B cell (primary cell): ENCODE measurements at regions not wholly inside any gene's neighbourhood (a gene's known extent, or its start where the extent isn't known, plus 50 kb on each side); places are given as distances from the start of the nearest gene placed in this dataset.

ENCODE experiments used
- ATAC-seq: fragments of 200-7000 bp; cut with Tn5 transposase; one replicate; pipeline ENCODE4 v1.10.0; 2021; ENCODE audit warnings: low read depth, mild to moderate bottlenecking, moderate number of reproducible peaks, moderate library complexity
- CTCF ChIA-PET: fragments of 350-600 bp; sonication (Branson Sonifier 250); formaldehyde crosslinking; loops from one replicate; lab custom pipeline; 2021; ENCODE audit warnings: antibody characterized with exemption, inconsistent platforms; lab: Charles Lee
- POLR2A ChIA-PET: fragments of 350-600 bp; sonication (Branson Sonifier 250); formaldehyde crosslinking; loops from one replicate; lab custom pipeline; 2021; ENCODE audit warnings: antibody characterized with exemption; lab: Charles Lee
- DNase-seq: peaks from one replicate; pipeline ENCODE4 v3.0.0; 2013
- H2AFZ ChIP-seq: 2 replicates; pipeline ENCODE4 v1.6.1; 2012; ENCODE audit warnings: mild to moderate bottlenecking, low read depth, low read length; ENCODE audit not compliant: insufficient read depth, poor library complexity, severe bottlenecking
- H3K27ac ChIP-seq, 2 donors: 1 replicate in 1 of 2; 2 replicates in 1 of 2; pipeline ENCODE4 v1.5.1; 2012 to 2013; ENCODE audit warnings: low read length in 2 of 2, mild to moderate bottlenecking in 2 of 2, moderate library complexity in 1 of 2
- H3K27me3 ChIP-seq, 4 experiments: fragments of 200-600 bp in 1 of 4; sonication (generic) in 1 of 4; replicated peaks in 1 of 4; 1 replicate in 2 of 4; 2 replicates in 2 of 4; pipeline versions ENCODE4 v1.6.1 to v1.7.0; 2013 to 2016; ENCODE audit warnings: low read length in 3 of 4, mild to moderate bottlenecking in 2 of 4, mixed read lengths in 1 of 4, moderate library complexity in 1 of 4; ENCODE audit not compliant: insufficient read depth in 4 of 4, control insufficient read depth in 3 of 4; ENCODE audit errors: control extremely low read depth in 1 of 4
- H3K36me3 ChIP-seq, 2 experiments: replicated peaks in 1 of 2; 1 replicate in 1 of 2; 2 replicates in 1 of 2; pipeline versions ENCODE4 v1.6.1 to v1.7.1; 2013; ENCODE audit warnings: low read length in 1 of 2; ENCODE audit not compliant: insufficient read depth in 2 of 2, control insufficient read depth in 1 of 2; ENCODE audit errors: control extremely low read depth in 1 of 2, extremely low read depth in 1 of 2
- H3K4me1 ChIP-seq, 2 donors: fragments of 200-600 bp in 1 of 2; sonication (generic) in 1 of 2; 1 replicate in 1 of 2; 2 replicates in 1 of 2; pipeline versions ENCODE4 v1.5.1 to v1.6.1; 2013 to 2017; ENCODE audit warnings: low read length in 2 of 2; ENCODE audit not compliant: control insufficient read depth in 2 of 2, insufficient read depth in 2 of 2
- H3K4me2 ChIP-seq: replicated peaks from 2 replicates; pipeline ENCODE3; 2012; ENCODE audit warnings: mild to moderate bottlenecking, low read depth, low read length; ENCODE audit not compliant: poor library complexity, severe bottlenecking
- H3K4me3 ChIP-seq, 5 experiments: fragments of 200-600 bp in 1 of 5; sonication (generic) in 1 of 5; 1 replicate in 3 of 5; 2 replicates in 2 of 5; pipeline versions ENCODE4 v1.5.1 to v1.7.0; 2011 to 2016; ENCODE audit warnings: low read length in 4 of 5, mild to moderate bottlenecking in 4 of 5, low read depth in 2 of 5, control low read depth in 1 of 5, moderate library complexity in 1 of 5; ENCODE audit not compliant: insufficient read depth in 1 of 5; ENCODE audit errors: control extremely low read depth in 1 of 5, extremely low read depth in 1 of 5
- H3K79me2 ChIP-seq: fragments of 200-600 bp; sonication (generic); one replicate; pipeline ENCODE4 v1.6.0; 2016; ENCODE audit warnings: low read length; ENCODE audit not compliant: control insufficient read depth, insufficient read depth
- H3K9ac ChIP-seq: fragments of 200-600 bp; sonication (generic); 2 replicates; pipeline ENCODE4 v1.6.1; 2017; ENCODE audit warnings: mild to moderate bottlenecking, low read length, moderate library complexity
- H3K9me3 ChIP-seq, 3 donors: one replicate each; pipeline versions ENCODE4 v1.6.1 to v1.7.1; 2013; ENCODE audit warnings: low read length in 2 of 3; ENCODE audit not compliant: control insufficient read depth in 2 of 3, insufficient read depth in 1 of 3; ENCODE audit errors: control extremely low read depth in 1 of 3
- H4K20me1 ChIP-seq: 2 replicates; pipeline ENCODE4 v1.6.0; 2012; ENCODE audit warnings: mild to moderate bottlenecking, low read length; ENCODE audit not compliant: insufficient read depth, control insufficient read depth, poor library complexity, severe bottlenecking
- H3K27ac Mint-ChIP-seq: one replicate; pipeline ENCODE4 v1.8.0; 2021; ENCODE audit warnings: mixed read lengths
- H3K27me3 Mint-ChIP-seq: one replicate; pipeline ENCODE4 v1.8.0; 2021; ENCODE audit warnings: mixed read lengths
- H3K4me1 Mint-ChIP-seq: one replicate; pipeline ENCODE4 v1.8.0; 2021; ENCODE audit warnings: mixed read lengths
- H3K4me3 Mint-ChIP-seq: one replicate; pipeline ENCODE4 v1.8.0; 2021; ENCODE audit warnings: mixed read lengths
- H3K9me3 Mint-ChIP-seq: one replicate; pipeline ENCODE4 v1.8.0; 2022; ENCODE audit warnings: mixed read lengths; ENCODE audit not compliant: insufficient read depth
- CTCF ChIP-seq: fragments of 200-600 bp; IDR thresholded peaks from one replicate; pipeline ENCODE4 v1.8.0; 2022; ENCODE audit warnings: antibody characterized with exemption, mild to moderate bottlenecking
- EZH2 ChIP-seq: IDR thresholded peaks from 2 replicates; pipeline ENCODE4 v1.6.1; 2012; ENCODE audit warnings: borderline replicate concordance, low read depth, mild to moderate bottlenecking, moderate library complexity, low read length; ENCODE audit not compliant: insufficient read depth, poor library complexity, severe bottlenecking
- WGBS: methylation state at CpG from one replicate; pipeline ENCODE4 v1.1.5; 2013; ENCODE audit warnings: missing lambda C conversion rate; ENCODE audit not compliant: insufficient coverage; 5-methylcytosine and 5-hydroxymethylcytosine counted together
- intact Hi-C: fragments of 100-400 bp; cut with micrococcal nuclease; formaldehyde crosslinking; loops from one replicate; pipeline ENCODE4 v1.10.0; 2022

- Mint-ChIP-seq H3K27me3 (peaks cover 22% of the 10 kb centered on the region), H3K4me3 (no peak overlapping the region), H3K27ac (no peak overlapping the region), H3K4me1 (no peaks in the 10 kb centered on the region), H3K9me3 (no peaks in the 10 kb centered on the region)
- ChIA-PET POLR2A (no interaction called here), CTCF (no interaction called here)
- H2AFZ ChIP-seq = no peak overlapping the region
- no peaks in the 10 kb centered on the region for H3K4me1 ChIP-seq
- no peak overlapping the region for H3K27ac ChIP-seq
- H3K4me3 ChIP-seq = no peak overlapping the region
- ATAC-seq (no peak), DNase-seq (no peak)
- WGBS = no CpG with 5 or more reads among the region's 5 CpGs
- peaks cover 0 to 6% (median 0%) of the 10 kb centered on the region in 3 donors for H3K9me3 ChIP-seq
- no peaks in the 10 kb centered on the region for H3K27me3 ChIP-seq
- intact Hi-C loops = no loop called here
- no peak overlapping the region for H3K9ac ChIP-seq
- H3K4me2 ChIP-seq = no peak overlapping the region
- TF ChIP-seq EZH2 (no peak), CTCF (no peak)
- no peaks in the 10 kb centered on the region for H3K36me3 ChIP-seq
- no peaks in the 10 kb centered on the region for H3K79me2 ChIP-seq
- H4K20me1 ChIP-seq = no peaks in the 10 kb centered on the region
Observed at GRCh38 chr9:38338342-38339018, 54.0 kb upstream of the ALDH1B1 start.

- no peak overlapping the region for H3K9ac ChIP-seq
Observed at GRCh38 chr9:38337706-38338264, 54.7 kb upstream of the ALDH1B1 start.

More at GRCh38 chr9:38337706-38338264, 54.7 kb upstream of the ALDH1B1 start:
- ChIA-PET POLR2A (no interaction called here), CTCF (no interaction called here)
- no peak for ATAC-seq
- Mint-ChIP-seq H3K27ac (no peak overlapping the region), H3K27me3 (peaks cover 21% of the 10 kb centered on the region), H3K9me3 (no peaks in the 10 kb centered on the region), H3K4me3 (no peak overlapping the region), H3K4me1 (no peaks in the 10 kb centered on the region)
- Histone ChIP-seq H3K79me2 (no peaks in the 10 kb centered on the region), H4K20me1 (no peaks in the 10 kb centered on the region), H3K27me3 (no peaks in the 10 kb centered on the region), H3K4me1 (no peaks in the 10 kb centered on the region), H2AFZ (no peak overlapping the region), H3K36me3 (no peaks in the 10 kb centered on the region), H3K9me3 (peaks cover 0 to 6% (median 0%) of the 10 kb centered on the region in 3 donors), H3K27ac (no peak overlapping the region), H3K4me2 (no peak overlapping the region), H3K4me3 (no peak overlapping the region)
- DNase-seq = no peak
- WGBS = 88% methylated on average over 9 of the region's 9 CpGs
- no peak for TF ChIP-seq CTCF
- intact Hi-C loops = no loop called here
